ENCODE measurements at regions not wholly inside any gene's neighbourhood (a gene's known extent, or its start where the extent isn't known, plus 50 kb on each side); places are given as distances from the start of the nearest gene placed in this dataset.

- BruUV-seq (replicated peaks): no TSS peak
- Histone ChIP-seq H2AFZ (ENCODE audit: low read depth, low read length) (no peak overlapping the region), H3K9ac (ENCODE audit: insufficient read depth in 1 of 2, low read depth in 2 of 2, low read length in 2 of 2) (no peak overlapping the region), H3K4me3 (no peak overlapping the region), H3K9me3 (replicated peaks; ENCODE audit: control insufficient read depth, insufficient read depth, low read depth, low read length) (no peaks in the 10 kb centered on the region), H4K20me1 (replicated peaks; ENCODE audit: control insufficient read depth, insufficient read depth, low read length) (no peaks in the 10 kb centered on the region), H3K79me2 (ENCODE audit: control insufficient read depth, insufficient read depth, low read length) (no peaks in the 10 kb centered on the region), H3K9me1 (ENCODE audit: control insufficient read depth, insufficient read depth, low read length) (no peaks in the 10 kb centered on the region), H3K27ac (ENCODE audit: extremely low read depth, low read depth, low read length) (no peak overlapping the region), H3K27me3 (ENCODE audit: control insufficient read depth in 2 of 2, insufficient read depth in 2 of 2, low read length in 2 of 2) (no peaks in the 10 kb centered on the region), H3K4me1 (replicated peaks in 1 of 2; ENCODE audit: control insufficient read depth in 2 of 2, insufficient read depth in 2 of 2, low read length in 2 of 2) (no peaks in the 10 kb centered on the region), H3K36me3 (ENCODE audit: control insufficient read depth, insufficient read depth, low read length) (no peaks in the 10 kb centered on the region), H3K4me2 (ENCODE audit: insufficient read depth, low read length) (no peak overlapping the region)
- 0% methylated on average over 3 of the region's 3 CpGs for WGBS (ENCODE audit: insufficient coverage, low coverage, missing lambda C conversion rate)
- intact Hi-C loops (cut with micrococcal nuclease) (no loop called here), in situ Hi-C loops (cut with MboI) (no loop called here)
- ChIA-PET CTCF (ENCODE audit: low intra/inter-chr PET ratio) (no interaction called here), POLR2A (interaction anchor here (0.5 kb wide), 1 partner anchor 14 kb away, joined by 3 read pairs; no protein-coding TSS in a partner anchor)
- no peak for ATAC-seq
- DNase-seq (ENCODE audit: extremely low read depth in 1 of 4, low spot score in 3 of 4): no peak
- no peak for FAIRE-seq
- no peak for TF ChIP-seq TGIF2 (CRISPR knock-in tag; IDR thresholded peaks at IDR 0.05)
- TF ChIP-seq MBD1 (CRISPR knock-in tag; IDR thresholded peaks at IDR 0.05): no peak
- TF ChIP-seq MAFG (tag; conservative IDR thresholded peaks at IDR 0.05): peak; percentile 23; the same call in 1 of the 2 replicates
- no peak for TF ChIP-seq ZNF121 (CRISPR knock-in tag; conservative IDR thresholded peaks at IDR 0.05)
- TF ChIP-seq GATA2 (CRISPR knock-in tag; IDR thresholded peaks at IDR 0.05): no peak
- TF ChIP-seq CEBPB (tag; IDR thresholded peaks at IDR 0.05): peak; percentile 29; the same call in 1 of the 2 replicates
- no peak for TF ChIP-seq HNRNPL (IDR thresholded peaks at IDR 0.05; ENCODE audit: low read depth, low read length)
- TF ChIP-seq CEBPG (CRISPR knock-in tag; IDR thresholded peaks at IDR 0.05): no peak
- peak in 1 of 2 experiments; percentile 57; a peak in 2 of 4 replicates for TF ChIP-seq CEBPG (tag; conservative IDR thresholded peaks at IDR 0.05 in 1 of 2, IDR thresholded peaks at IDR 0.05 in 1 of 2)
- no peak for TF ChIP-seq ZKSCAN3 (CRISPR knock-in tag; IDR thresholded peaks at IDR 0.05)
- TF ChIP-seq ZNF512 (tag; IDR thresholded peaks at IDR 0.05): no peak
- no peak for TF ChIP-seq FOXK2 (conservative IDR thresholded peaks at IDR 0.05 in 1 of 2, IDR thresholded peaks at IDR 0.05 in 1 of 2; ENCODE audit: low read depth in 2 of 2)
- peak; percentile 16; the same call in 1 of the 2 replicates for TF ChIP-seq ZNF316 (IDR thresholded peaks at IDR 0.05)
- no peak for TF ChIP-seq NR2C2 (CRISPR knock-in tag; IDR thresholded peaks at IDR 0.05)
- no peak for TF ChIP-seq NR2C2 (tag; IDR thresholded peaks at IDR 0.05)
- TF ChIP-seq ATF3 (IDR thresholded peaks at IDR 0.05): peak; percentile 66
- TF ChIP-seq ATF3 (CRISPR knock-in tag; conservative IDR thresholded peaks at IDR 0.05): no peak
- no peak for TF ChIP-seq STAG1 (CRISPR knock-in tag; IDR thresholded peaks at IDR 0.05; ENCODE audit: borderline replicate concordance)
- peak; percentile 73 for TF ChIP-seq FOSL1 (tag; conservative IDR thresholded peaks at IDR 0.05)
- TF ChIP-seq ZNF12 (CRISPR knock-in tag; IDR thresholded peaks at IDR 0.05): no peak
- TF ChIP-seq ESRRB (CRISPR knock-in tag; IDR thresholded peaks at IDR 0.05; ENCODE audit: borderline replicate concordance): no peak
Measured at GRCh38 chr13:97600458-97601075, 166.6 kb downstream of the RAP2A start.

Measured in K562 (cell line).